NCI-H460 (cell line): ENCODE measurements at regions not wholly inside any gene's neighbourhood (a gene's known extent, or its start where the extent isn't known, plus 50 kb on each side); places are given as distances from the start of the nearest gene placed in this dataset.

Source experiments
- DNase-seq: peaks from one replicate; pipeline ENCODE4 v3.0.0-alpha.2; 2016; ENCODE audit warnings: low read depth; ENCODE audit errors: extremely low read depth

DNA sequence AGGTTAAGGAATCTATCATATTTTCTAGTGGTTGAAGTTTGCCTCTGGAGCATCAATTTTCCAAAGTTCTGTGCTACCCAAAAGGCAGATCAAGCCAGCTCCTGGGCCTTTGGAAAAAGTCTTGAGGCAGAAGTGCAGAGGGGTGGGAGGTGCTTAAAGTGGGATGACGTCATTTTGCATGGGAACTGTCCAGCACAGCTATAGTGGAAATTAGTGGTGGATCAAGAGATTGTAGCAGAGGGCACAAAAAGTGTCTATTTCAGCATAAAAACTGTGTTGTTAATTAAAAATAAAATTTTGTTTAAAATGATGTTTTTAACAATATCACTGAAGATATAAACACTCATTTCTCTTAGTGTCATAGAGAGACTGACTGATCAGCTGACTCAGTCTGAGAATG, 221.9 kb downstream of the LRRN1 start:
- DNase-seq: no peak

DNA sequence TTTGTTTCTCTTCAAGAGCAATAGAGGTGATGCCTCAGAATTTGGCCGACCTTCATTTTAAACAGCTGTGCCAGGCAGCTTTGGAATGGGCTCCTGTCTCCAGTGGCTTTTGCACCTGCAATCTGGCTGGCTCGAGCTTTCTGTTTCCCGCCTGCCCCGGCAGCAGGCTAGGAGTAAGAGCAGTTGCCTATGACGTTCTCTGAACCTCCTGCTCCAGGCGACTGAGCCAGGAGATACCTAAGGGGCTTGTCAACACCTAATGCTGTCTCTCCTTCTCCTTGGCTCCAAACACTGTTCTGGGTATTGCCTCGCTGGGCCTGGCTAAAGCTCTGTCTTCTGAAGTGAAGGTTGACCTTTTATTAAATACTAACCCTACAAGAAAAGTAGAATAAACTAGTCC, 229.9 kb downstream of the LRRN1 start:
- no peak for DNase-seq

DNA sequence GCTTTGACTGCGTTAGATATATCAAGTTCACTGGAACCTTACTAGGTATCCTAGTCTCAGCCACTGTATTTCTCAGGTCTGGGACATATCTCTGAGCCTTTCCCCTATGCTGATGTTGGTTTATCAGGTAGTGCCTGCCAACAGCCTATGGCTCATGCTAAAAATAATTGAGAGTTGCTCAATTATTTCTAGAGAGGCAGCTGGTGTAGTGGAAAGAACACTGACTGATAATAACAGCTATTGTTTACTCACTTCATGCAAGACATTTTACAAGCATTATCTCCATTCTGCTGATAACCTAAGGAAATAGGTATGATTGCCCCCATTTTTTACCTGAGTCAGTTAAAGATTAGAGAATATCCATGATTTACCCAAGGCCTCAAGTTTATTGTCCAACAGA, 231.4 kb downstream of the LRRN1 start:
- no peak for DNase-seq

DNA sequence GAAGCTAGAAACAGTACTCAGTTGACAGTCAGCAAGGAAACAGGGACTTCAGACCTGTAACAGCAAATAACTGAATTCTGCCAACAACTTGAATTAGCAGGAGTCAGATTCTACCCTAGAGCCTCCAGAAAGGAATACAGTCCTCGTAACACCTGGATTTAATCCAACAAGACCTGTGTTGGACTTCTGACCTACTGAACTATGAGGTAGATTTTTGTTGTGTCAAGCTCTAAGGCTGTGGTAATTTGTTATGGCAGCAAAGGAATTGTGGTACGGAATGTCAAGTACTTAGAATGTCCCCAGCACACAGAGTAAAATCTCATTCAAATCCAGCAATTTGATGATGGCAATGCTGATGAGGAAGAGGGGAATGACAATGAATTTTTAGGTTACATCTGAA, 234.1 kb downstream of the LRRN1 start:
- DNase-seq: no peak

DNA sequence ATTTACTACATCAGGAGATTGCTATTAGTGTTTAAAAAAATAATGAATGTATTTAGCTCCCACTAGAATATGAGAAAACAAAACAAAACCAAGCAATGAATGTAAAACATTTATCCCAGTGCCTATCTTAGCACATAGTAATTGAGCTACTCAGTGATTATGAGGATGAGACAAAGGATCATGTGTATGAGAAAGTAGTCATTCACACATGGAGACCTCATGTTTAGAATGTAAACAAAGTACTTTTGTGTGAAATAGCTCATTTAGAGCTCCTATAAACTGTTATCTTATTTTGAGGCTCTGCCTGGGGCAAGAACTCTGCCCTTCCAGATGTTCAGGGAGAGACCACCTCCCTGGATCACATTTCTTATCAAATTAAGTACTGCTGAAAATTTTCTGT, 236.8 kb downstream of the LRRN1 start:
- DNase-seq: no peak

DNA sequence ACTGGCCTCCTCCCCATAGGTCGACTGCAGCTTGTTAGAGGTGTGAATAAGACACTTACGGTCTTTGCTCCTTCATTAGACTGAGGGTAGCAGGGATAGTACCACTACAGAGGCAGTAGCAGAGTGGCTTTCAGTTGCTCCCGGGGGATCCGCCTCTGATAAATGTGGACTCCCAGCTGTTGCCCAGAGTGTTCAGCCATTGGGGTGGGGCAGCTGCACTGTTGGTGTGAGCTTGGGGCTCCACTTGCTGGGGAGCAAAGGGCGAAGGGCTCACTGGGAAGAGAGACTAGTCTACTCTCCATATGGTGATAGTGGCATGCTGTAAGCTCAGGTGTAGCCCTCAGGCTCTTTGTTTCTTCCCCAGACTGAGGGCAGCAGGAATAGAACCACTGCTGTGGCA, 239.1 kb downstream of the LRRN1 start:
- DNase-seq: no peak

DNA sequence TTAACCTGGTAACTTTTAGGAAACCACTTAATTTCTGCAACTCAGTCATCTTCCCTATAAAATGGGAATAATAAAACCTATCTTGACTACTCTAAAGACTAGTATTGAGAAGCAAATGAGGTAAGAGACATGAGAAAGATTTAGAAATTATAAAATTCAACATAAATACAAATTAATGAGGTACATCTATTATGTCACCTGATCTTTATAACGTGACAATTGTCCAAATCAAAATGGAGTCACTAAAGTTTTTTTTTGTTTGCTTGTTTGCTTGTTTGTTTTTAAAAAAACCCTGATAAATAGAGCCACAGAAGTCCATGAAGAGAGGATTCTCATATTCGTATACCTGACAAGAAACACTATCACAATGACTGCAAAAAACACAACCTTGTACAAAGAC, 242.8 kb downstream of the LRRN1 start:
- no peak for DNase-seq

DNA sequence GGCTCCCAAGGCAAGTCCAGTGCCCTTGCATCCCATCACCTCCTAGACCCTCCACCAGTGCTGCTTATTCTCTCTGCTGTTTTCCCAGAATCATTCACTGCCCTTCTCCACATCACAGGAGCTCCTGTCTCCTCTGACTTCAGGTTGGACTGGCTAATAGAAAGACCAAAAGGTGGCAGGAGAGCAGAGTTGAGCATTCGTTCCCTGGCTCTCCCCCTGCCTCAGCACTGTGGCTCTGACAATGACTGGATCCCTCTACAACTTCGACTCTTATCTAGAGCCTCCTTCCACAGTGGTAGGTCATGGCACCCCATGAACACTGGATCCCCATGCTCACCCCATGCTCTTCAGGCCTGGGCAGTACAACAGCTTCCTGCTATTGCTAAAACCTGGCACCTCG, 243.6 kb downstream of the LRRN1 start:
- DNase-seq: no peak

DNA sequence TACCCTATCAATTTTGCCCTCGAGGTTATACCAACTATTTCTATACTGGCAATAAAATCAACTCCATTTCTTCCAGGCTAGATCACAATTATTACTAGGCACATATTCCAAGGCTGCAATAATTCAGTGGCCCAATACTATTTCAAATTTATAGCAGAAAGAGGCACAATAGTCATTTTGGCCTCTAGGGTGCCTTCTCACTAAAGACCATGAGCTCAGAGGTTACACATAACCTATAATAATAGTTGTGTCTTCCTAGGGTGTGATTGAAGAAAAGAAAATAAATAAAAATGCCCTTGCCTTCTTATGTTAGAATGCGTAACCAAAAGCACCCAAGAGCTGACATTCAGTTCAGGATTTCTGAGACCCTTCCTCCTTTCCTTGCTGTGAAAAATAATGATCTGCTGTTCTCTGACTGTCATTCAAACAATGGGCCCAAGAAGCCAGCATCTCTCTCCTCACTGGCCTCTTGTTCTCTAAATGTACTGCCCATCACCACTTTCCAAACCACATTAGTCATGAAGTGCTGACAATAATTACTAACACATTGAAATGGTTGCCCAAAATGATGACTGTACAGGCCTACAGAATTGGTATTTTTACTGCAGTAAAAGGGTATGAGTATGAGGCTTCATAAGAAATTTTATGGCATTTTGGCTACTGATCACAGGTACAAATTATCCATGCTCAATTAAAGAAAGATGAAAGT, 244.8 kb downstream of the LRRN1 start:
- DNase-seq: no peak

DNA sequence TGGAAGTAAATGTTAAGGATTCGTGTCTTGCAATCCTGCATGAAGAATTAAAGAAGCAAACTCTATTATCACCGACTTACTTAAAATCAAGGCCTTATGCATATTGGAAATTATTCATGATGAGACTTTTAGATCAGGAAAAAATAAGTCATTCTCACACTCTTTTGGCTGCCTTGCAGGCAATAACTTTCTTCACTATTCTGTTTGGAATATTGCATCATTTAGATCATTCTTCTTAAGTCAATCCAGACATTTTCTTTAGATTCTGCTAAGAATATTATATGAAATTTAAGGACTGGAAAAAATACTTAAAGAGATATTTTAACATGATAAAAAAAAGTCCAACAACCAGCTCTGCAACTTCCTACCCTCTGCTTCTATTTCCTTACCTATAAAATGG, 245.4 kb downstream of the LRRN1 start:
- DNase-seq: no peak

DNA sequence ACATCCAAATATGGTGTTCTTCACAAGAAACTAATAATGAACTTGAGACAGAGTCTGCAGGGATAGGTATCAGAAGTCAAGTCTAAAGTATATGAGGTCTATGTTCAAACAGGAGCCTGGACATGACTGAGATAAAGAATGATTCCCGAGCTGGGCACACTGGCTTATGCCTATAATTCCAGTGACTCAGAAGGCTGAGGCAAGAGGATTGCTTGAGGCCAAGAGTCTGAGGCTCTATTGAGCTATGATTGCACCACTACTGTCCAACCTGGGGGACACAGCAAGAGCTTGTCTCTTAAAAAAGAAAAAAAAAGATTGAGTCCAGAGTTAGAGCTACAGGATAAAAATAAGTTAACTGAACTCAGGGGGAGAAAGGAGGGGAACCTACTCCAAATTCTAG, 246.5 kb downstream of the LRRN1 start:
- DNase-seq: no peak

DNA sequence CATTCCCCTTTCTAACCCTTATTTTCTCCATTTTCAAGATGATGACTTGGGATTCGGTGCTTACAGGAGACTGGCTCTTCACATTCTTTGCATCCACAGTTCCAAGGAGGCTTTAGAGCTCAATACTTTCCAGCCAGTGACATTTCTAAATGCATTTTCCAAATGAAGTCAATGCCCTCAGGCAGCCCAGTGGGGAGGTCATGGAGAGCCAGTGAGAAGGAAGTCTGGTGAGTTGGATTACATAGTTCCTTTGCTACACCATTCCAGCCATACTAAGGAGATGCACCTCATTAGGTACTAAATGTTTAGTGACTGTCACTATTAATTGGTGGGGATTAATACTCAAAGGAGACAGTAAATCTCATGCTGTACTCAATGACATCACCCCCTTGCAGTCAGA, 248.1 kb downstream of the LRRN1 start:
- DNase-seq: no peak

DNA sequence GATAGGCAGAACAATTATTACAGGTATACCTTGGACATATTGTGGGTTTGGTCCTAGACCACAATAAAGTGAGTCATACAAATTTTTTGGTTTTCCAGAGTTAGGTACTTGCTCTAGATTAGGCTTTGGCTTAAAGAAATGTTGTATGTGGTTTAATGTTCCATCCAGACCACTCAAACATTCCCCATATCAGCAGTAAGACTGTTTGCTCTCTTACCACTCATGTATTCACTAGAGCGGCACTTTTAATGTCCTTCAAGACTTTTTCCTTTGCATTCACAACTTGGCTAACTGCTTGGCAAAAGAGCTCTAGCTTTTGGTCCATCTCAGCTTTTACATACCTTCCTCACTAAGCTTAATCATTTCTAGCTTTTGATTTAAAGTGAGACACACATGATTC, 250.5 kb upstream of the SETMAR start:
- no peak for DNase-seq

DNA sequence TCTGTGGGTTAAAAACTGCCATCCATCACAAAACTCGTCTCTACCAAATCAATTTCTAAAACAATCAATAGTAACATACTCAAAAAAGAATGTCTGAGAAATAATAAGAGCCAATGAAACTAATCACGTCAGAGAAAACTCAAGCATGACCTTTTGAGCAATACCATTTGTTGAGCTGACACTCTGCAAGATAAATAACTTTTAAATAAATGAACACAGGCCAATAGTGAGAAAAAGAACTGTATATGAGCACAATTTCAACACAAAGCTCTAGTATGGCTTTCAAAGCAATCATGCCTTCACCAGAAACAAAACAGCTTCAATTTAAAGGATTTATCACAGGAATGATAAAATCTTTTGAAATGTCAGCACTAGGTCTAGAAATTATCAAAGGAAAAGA, 249.2 kb upstream of the SETMAR start:
- DNase-seq: no peak

DNA sequence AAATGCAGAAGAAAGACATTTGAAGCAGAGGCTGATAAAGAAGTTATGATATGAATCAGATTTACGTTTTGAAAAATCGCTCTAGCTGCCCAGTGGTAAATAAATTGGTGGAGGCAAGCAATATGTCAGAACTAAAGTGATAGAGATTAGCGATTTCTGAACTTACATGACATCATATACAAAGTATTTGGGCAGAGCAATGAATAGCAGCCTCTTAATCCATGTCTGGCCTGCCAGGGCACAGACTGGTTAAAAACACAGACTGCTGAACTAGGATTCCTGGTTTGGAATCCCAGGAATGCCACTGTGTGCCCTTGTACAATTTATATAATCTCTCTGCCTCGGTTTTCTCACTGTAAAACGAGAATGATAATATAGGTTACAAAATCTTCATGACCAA, 243.1 kb upstream of the SETMAR start:
- no peak for DNase-seq

DNA sequence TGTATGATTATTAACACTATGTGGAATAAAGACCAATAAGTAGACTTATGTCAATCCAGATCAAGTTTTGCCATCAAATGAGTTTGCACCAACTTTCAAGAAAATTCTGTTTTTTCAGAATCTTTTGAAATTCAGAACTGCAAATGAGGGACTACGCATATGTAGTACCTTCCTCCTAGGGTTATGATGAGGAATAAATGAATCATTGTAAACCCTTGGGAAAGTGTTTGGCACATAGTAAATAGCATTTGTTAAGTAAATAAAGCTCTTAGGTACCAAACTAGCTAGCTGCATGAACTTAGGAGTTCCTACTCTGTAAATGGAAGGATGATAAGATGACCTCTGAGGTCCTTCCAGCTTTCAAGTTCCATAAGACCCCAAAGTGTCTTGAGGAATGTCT, 242.6 kb upstream of the SETMAR start:
- DNase-seq: no peak

DNA sequence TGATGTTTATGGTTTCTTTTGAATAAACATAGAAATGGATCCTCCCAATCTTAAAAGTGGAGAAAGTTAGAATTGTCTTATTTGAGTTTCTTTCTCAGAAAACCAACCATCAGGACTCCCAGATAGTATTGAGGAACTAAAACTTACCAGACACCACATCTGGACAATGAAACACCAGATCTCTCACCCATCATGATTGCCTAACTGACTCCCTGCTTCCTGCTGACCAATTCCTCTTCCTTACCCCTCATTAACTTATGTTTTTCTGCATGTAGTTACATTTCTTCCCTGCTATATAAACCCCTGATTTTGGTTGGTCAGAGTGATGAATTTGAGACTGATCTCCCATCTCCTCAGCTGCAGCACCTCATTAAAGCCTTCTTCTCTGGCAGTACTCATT, 242.0 kb upstream of the SETMAR start:
- no peak for DNase-seq

DNA sequence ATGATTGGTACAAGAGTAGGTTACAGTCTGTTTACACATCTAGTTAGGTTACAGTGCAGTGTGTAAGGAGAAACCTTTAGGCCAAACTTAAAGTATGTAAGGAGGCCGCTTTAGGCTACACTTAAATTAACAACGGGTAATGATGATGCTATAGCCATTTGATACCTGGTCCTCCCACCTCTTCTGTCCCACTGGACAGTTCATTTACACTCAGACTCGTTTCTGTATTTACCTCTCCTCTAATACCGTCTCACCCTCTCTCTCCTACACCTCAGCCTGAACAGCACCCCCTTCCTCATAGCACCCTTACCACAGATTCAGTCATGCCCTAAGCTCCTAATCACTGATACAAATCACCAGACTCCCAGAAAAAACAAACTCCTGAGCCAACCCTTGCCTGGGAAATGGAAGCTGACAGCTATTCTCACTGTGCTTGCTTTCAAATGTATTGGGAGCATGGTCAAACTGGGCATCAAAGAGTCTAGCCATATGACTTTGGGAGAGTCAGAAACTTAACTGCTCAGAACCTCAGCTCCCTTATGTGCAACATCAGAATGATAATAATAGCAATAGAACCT, 241.3 kb upstream of the SETMAR start:
- no peak for DNase-seq

DNA sequence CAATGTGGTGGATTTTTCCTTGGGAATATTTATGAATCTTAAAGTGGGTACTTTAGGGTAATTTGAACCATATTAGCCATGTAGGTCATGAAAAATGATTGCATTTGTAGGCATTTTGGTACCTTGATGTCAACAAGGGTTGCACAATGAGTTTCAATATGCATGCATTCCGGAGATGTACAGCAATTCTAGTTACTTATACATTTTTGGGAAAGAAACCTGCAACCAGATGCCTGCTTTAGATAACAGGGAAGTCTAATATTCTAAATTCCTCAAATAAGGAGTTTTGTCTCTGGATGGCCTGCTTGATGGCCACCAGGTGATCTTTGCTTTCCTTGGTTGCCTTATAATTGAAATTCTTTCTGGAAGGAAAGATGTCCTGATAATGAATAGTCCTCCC, 240.5 kb upstream of the SETMAR start:
- DNase-seq: no peak

DNA sequence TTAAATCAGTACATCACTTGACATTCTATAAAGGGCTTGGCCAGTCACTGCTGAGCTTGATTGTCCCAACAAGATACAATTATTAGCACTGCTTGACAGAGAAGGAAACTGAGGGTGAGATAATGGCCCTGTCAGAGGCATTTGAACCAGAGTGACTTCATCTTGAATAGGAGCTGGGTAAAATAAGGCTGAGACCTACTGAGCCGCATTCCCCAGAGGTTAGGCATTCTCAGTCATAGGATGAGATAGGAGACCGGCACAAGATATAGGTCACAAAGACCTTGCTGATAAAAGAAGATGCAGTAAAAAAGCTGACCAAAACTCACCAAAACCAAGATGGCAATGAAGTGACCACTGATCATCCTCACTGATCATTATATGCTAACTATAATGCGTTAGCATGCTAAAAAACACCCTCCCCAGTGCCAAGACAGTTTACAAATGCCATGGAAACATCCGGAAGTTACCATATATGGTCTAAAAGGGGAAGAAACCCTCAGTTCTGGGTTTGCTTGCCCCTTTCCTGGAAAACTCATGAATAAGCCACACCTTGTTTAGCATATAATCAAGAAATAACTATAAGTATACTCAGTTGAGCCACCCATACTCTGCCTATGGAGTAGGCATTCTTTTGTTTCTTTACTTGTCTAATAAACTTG, 239.1 kb upstream of the SETMAR start:
- DNase-seq: no peak

DNA sequence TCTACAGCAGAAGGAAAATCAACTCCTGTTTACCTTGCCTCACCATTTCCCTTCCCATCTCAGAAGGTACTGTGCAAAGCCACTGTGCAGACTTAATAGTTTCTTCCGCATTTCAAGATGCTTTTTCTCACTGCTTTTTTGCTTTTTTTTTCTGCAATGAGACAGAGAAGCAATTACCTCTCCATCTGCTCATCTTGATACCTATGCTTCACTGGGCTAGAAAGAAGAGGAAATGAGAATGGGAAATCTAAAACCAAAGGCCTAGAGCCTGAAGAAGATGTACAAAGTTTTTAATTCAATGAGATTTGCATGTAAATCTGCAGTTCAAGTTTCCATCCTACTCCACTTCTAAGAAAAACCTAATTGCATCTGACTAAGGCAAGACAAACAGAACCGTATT, 238.1 kb upstream of the SETMAR start:
- DNase-seq: no peak

DNA sequence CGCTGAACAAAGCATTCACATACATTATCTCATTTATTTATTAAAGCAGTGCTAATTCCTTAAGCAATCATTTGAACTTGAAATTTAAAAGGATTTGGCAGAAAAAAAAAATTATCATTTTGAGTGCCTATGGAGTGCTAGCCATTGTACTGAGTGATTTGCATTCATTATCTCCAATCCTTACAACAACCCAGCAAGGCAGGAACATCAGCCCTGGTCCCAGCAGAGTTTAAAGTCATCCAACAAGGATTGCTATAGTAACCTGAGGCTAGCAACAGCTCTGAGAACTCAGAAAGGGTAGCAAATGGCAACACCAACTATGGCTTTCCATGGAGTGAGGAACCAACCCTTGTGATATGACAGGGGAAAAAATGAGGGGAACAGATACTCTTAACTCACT, 237.6 kb upstream of the SETMAR start:
- DNase-seq: no peak

DNA sequence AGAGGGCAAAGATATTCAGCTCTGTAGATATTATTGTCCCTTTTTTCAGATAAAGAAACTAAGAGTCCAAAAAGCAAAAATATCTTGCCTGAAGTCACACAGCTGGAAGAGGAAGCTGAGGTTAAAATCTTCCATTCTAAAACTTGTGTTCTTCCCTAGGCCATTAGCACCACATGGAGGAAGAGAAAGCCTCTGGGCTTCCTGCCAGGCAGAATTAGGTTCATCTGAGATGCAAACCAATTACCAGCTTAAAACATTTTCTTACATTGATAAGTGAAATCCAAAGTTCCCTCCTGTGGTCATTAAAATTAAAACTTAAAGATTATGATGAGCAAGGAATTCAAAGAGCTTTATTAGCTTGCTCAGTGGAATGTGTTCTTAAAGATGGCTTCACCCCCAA, 235.3 kb upstream of the SETMAR start:
- DNase-seq: no peak
